ENCODE measurements at regions not wholly inside any gene's neighbourhood (a gene's known extent, or its start where the extent isn't known, plus 50 kb on each side); places are given as distances from the start of the nearest gene placed in this dataset.

DNA sequence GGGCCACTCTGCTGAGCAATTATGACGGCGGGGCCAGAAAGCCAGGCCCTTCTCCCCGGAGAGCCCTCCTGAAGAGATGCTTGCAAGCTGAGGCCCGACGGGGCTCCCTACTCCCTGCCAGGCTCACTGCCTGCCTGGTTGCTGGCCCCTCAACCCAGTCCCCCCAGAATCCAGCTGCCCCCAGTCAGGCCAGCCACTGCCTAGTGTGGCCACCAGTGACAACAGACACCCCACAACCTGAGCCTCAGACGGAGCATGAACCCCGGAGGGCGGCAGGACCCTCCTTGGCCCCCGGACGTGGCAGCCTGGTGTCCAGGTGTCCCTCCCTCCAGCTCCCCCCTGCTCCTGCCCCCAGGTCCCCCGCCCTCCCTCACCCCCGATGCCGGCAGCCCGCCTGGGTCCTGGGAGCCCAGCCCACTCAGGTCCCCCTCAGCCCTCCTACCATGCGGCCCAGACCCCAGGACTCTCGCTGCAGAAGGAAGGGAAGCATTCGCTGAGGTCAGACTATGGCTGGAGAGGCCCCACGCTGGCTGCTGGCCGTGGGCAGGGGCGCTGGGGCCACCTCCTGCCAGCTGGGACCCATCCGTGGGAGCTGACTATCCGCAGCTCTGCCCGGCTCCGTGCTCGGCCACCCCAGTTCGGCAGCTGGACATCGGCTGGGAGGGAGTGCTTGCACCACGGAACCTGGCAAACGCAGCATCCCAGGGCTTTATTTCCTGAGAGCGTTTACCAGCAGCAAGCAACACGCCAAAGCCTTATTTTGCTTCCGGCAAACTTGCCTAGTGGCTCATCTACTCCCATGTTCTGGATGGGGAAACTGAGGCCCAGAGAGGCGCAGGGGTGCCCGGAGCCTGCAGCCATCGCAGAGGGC is 89.8 kb downstream of the UNCX start:
- DNase-seq = no peak

GRCh38 chr7:1323178-1324027 is 90.7 kb downstream of the UNCX start:
- no peak for DNase-seq

GRCh38 chr7:1324028-1324900 is 91.6 kb downstream of the UNCX start:
- no peak for DNase-seq

GRCh38 chr7:1325246-1325645 is 92.6 kb downstream of the UNCX start:
- DNase-seq = no peak

DNA sequence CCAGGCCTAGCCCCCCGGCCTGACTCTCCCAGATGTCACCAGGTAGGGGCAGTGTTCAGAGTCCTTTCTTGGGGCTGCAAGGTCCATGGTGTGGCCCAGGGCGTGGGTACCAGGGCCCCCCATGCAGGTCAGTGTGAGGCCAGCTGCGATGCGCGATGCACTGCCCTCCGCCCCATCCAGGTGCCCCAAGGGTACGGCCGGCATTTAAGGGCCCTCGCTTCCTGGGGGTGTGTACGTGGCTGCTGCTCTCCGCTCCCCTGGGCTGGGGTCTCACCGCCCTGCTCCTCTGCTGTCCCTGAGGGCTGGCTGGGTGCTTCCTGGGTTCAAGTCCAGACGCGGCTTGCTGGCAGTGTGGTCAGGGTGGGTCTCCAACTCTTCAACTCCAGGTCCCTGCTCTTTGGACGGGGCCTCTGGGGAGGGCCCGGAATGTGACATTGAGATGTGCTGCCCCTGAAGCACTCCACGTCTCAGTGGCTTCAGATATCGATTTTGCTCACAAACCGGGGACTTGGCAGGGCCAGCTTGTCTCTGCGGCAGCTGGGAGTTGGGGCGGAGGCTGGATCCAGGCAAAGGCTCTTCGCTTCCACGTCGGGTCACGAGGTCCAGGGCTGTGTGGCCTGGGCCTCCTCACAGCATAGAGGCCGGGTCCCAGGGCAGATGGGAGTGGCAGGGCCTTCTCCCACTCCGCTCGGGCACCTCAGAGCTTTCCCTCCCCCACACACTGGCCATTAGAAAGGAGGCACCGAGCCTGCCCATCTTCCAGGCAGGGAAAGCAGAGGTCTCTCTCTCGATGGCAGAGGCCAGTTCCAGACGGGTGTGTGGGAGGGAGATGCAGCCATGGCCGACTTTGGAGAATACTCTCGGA is 93.2 kb downstream of the UNCX start:
- no peak for DNase-seq

- no peak for DNase-seq
Observed at GRCh38 chr7:1326511-1326785, 93.8 kb downstream of the UNCX start.

DNA sequence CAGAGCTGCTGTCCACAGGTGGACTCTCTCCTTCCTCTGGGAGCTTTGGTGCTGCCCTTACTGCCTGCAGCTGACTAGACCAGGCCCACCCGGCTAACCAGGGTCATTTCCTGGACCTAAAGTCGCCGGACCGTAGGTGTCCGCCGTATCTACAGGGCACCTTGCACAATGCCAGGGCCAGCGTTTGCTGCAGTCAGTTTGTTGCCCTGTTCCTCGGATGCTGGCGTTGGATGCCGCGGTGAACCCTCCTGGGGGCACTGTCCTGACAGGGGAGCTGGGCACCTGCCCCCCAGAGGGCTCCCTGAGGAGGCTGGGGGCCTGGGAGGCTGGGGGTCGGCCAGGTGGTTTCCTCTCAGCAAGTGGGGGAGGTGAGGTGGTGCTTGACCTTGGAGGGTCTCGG is 96.6 kb downstream of the UNCX start:
- DNase-seq = no peak

DNA sequence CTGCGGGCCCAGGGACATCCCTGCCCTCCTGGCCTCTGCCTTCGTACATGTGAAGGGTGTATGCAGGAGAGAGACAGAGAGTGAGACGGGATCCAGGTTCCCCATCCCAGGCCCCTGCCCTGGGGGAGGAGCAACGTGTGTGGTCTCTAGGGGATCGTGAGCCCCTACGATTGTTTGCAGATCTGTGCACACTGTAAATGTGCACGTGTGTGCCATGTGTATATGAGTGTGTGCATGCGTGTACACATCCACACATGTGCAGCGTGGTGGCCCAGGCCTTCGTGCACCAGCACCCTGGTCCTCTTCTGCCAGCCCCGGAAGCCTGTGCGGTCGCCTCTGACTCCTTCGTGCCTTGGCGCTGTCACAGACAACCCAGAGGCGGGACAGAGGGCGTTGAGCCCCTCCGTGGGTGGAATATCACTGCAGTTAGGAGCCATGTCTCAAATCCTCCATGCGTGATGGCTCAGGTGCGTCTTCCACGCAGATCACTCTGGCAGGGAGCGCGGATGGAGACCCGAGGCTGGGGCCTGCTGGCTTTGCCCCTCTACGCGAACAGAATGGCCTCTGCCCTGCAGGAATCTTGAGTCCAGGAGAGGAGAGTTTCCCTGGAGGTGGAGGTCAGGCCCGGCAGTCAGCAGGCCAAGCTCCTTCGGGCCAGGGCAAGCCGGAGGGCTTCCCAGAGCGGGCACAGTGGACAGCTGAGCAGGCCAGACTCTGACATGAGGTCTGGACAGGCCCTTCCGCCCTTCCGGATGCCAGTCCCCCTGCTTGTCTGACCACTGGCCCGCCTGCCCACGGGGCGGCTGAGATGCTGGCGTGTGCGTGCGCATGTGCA is 97.5 kb downstream of the UNCX start:
- DNase-seq = no peak

DNA sequence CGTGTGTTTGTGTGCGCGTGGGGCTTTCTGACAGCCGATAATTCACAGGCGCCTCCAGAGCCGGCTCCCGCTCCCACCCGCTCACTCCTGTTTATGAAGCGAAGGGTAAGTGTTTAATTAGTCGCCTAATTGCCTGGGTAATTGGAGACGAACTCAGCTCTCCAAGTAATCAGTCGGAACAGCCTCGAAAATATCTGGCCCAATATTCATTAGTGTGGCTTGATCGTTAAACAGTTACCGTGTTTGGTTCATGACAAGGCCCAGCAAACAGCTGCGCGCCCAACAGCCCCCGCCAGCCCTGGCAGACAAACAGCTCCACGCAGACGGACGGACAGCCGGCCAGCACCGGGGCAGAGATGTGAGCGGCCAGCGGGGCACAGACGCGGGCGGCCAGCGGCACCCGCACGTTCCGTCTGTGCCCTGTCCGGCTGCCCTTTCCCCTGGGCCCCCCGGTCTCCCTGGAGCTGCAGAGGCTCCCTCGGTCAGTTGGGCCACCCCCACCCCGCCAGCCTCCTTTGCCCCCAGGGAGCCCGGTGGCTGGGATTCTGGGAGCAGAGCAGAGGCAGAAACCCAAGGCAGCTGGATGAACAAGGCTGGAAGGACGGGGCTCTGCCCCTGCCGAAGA is 98.2 kb downstream of the UNCX start:
- no peak for DNase-seq

DNA sequence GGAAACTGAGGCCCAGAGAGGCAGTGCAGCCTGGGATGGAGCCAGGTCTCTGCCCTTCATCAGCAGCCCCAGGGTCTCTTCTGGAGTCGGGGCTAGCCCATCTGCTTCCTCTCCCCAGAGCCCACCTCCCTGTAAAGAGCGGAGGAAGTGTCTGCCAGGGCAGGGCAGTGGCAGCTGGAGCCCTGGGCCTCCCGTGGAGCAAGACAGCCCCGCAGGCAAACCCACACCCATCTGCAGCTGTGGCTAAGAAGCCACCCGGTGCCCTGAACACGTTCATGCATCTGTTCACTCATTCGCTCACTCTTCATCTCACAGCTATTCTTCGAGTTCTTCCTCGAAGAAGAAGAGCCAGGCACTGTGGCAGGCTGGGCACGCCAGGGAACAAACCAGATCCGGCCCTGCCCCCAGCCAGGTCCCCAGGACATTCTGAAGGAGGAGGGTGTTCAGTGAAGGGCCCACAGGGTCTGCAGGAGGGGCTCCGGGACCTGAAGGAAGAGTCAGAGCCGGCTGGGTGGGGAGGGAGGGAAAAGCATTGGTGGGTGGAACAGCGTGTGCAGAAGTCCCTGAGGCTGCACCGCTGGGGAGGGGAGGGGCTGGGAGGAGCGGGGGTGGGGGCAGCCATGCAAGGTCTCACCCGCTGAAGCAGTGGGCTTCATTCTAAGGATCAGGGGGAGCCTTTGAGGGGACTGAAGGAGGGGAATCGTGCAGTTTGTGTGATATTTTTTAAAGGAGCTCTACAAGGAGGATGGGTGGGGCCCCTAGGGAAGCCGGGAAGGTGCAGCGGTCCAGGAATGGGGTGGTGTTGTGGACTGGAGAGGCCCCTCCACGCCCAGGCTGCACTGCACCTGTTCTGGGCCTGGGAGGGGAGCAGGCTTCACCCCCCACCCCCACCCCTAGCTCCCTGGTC is 99.1 kb downstream of the UNCX start:
- no peak for DNase-seq

- DNase-seq = no peak
Observed at GRCh38 chr7:1336509-1336908, 103.8 kb downstream of the UNCX start.

- no peak for DNase-seq
Observed at GRCh38 chr7:1339611-1340010, 106.9 kb downstream of the UNCX start.

DNA sequence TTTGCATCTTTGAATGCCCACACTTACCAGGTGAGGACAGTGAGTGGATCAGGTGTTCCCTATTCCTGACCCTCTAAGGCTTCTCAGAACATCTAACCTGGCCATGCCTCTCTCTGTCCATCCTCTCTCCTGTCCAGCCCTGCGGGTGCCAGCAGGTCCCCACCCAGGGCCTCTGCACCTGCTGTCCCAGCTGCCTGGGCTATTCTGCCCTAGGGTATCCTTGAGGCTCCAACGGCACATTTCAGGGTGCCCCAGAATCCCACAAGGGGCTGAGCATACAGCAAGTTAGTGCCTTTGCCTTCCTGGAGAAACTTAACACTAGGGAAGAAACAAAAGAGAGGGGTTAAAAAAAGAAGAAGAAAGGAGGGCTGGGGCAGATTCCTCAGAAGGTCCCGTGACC is 107.4 kb downstream of the UNCX start:
- DNase-seq = no peak

GRCh38 chr7:1340461-1341360 is 108.0 kb downstream of the UNCX start:
- no peak for DNase-seq

GRCh38 chr7:1341361-1342089 is 108.9 kb downstream of the UNCX start:
- DNase-seq = no peak

DNA sequence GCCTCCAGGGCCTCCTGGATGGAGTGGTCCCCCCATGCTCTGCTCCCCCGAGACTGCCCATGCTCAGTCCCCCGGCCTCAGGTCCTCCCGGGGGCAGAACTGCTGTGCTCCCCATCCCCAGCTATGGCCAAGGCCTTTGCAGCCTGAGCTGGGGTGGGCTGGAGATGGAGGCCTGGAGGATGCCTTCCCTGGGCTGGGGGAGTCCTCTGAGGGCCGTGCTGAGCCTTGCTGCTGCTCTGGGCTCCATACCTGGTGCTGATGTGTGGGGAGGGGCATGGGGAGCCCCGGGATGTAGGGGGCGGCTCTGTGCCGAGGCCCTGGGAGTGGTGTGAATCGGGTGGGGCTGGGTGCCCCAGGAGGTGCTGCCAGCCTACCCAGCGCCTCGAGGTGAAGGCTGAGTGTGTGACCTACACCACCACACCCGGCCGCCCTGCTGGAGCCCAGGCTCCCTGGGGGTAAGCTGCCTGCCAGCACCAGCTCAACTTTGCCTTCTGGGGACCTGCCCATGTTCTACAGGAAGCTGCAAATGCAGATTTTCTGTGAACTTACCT is 109.5 kb downstream of the UNCX start:
- DNase-seq = no peak

- no peak for DNase-seq
Observed at GRCh38 chr7:1343551-1343950, 110.9 kb downstream of the UNCX start.

- DNase-seq = no peak
Observed at GRCh38 chr7:1344421-1344820, 111.7 kb downstream of the UNCX start.

Measured in activated CD4-positive, alpha-beta T cell treated with anti-CD3 and anti-CD28 coated beads, Interleukin-2, amount 50 U/mL, for 16 hours (primary cell).